Lung (tissue), 11 donors: ENCODE measurements at regions not wholly inside any gene's neighbourhood (a gene's known extent, or its start where the extent isn't known, plus 50 kb on each side); places are given as distances from the start of the nearest gene placed in this dataset.
A peak's percentile ranks its signal among the peaks of the same experiment; 100 is the strongest.

Experiments used
- ATAC-seq: fragments of 200-7000 bp; cut with Tn5 transposase; one replicate; pipeline ENCODE4 v1.9.1; 2020; ENCODE audit warnings: moderate number of reproducible peaks; ENCODE audit not compliant: insufficient read depth, low FRiP score
- DNase-seq, 3 donors: peaks; one replicate each; pipeline ENCODE4 v3.0.0-alpha.2; 2013 to 2017
- H3K27ac ChIP-seq, 2 donors: one replicate each; pipeline ENCODE4 v1.5.1; 2013; ENCODE audit warnings: mild to moderate bottlenecking in 2 of 2, moderate library complexity in 2 of 2, control low read depth in 1 of 2, inconsistent platforms in 1 of 2, low read depth in 1 of 2, low read length in 1 of 2
- H3K27me3 ChIP-seq, 3 donors: one replicate each; pipeline ENCODE4 v1.5.1; 2013; ENCODE audit warnings: low read length in 2 of 3; ENCODE audit not compliant: control insufficient read depth in 3 of 3, insufficient read depth in 3 of 3
- H3K36me3 ChIP-seq, 4 donors: one replicate each; pipeline ENCODE4 v1.5.1; 2013; ENCODE audit warnings: low read length in 4 of 4, mild to moderate bottlenecking in 1 of 4, moderate library complexity in 1 of 4; ENCODE audit not compliant: control insufficient read depth in 4 of 4, insufficient read depth in 4 of 4
- H3K4me1 ChIP-seq, 5 donors: one replicate each; pipeline ENCODE4 v1.5.1; 2013; ENCODE audit warnings: low read length in 5 of 5, mild to moderate bottlenecking in 2 of 5, moderate library complexity in 1 of 5; ENCODE audit not compliant: control insufficient read depth in 5 of 5, insufficient read depth in 5 of 5
- H3K4me3 ChIP-seq: one replicate; pipeline ENCODE4 v1.5.1; 2013; ENCODE audit warnings: mild to moderate bottlenecking, control low read depth, moderate library complexity
- H3K9ac ChIP-seq, 2 donors: one replicate each; pipeline ENCODE4 v1.5.1; 2013; ENCODE audit warnings: low read length in 2 of 2, control low read depth in 1 of 2; ENCODE audit not compliant: insufficient read depth in 1 of 2
- H3K9me3 ChIP-seq, 4 donors: one replicate each; pipeline ENCODE4 v1.5.1; 2013; ENCODE audit warnings: low read length in 3 of 4, mild to moderate bottlenecking in 1 of 4, moderate library complexity in 1 of 4; ENCODE audit not compliant: control insufficient read depth in 4 of 4, insufficient read depth in 3 of 4
- WGBS, 2 donors: extraction: QIAGEN DNeasy Blood & Tissue Kit; methylation state at CpG; one replicate each; pipeline ENCODE4 v1.1.7; 2013; 5-methylcytosine and 5-hydroxymethylcytosine counted together
- TF ChIP-seq, protein P1 (sequence below): IDR thresholded peaks from 2 replicates; pipeline ENCODE4 v1.5.1; 2012; ENCODE audit warnings: mild to moderate bottlenecking; ENCODE audit errors: control extremely low read depth, extremely low read depth
- donor health status: control.
- donor health status: control.
- donor health status: Bipolar disorder and iron deficiency.
- donor health status: healthy.
- donor health status: DM: yes; HTN: yes; CAD: no.

DNA sequence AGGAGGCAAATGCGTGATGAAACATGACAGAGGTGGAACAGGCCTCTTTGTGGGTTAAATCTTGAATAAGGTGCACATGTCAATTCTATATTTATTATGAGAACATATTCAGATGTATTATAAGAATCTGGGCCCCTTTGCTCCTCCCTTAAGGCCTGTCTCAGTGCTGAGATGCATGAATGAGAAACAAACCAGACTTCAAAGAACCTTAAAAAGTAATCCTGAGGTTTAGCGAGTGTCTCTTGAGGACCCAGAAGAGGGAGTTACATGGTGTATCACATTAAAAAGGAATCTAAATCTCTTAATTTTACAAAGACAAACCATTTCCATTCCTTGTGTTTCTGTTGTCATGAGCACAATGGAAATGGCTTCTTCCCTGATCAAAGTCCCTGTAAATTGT, 170.9 kb upstream of the TBC1D5 start:
- 88 to 93% methylated on average over 2 of the region's 2 CpGs for whole genome bisulfite sequencing, 2 donors
- H3K4me3 ChIP-seq, result no peak overlapping the region
- H3K4me1 ChIP-seq, result no peaks in the 10 kb centered on the region
- no peak for ATAC-seq
- no peaks in the 10 kb centered on the region for H3K9me3 ChIP-seq
- no peaks in the 10 kb centered on the region for H3K36me3 ChIP-seq
- H3K27me3 ChIP-seq, result no peaks in the 10 kb centered on the region
- no peak for DNase-seq
- no peak overlapping the region for H3K27ac ChIP-seq
- TF ChIP-seq, protein P1, sequence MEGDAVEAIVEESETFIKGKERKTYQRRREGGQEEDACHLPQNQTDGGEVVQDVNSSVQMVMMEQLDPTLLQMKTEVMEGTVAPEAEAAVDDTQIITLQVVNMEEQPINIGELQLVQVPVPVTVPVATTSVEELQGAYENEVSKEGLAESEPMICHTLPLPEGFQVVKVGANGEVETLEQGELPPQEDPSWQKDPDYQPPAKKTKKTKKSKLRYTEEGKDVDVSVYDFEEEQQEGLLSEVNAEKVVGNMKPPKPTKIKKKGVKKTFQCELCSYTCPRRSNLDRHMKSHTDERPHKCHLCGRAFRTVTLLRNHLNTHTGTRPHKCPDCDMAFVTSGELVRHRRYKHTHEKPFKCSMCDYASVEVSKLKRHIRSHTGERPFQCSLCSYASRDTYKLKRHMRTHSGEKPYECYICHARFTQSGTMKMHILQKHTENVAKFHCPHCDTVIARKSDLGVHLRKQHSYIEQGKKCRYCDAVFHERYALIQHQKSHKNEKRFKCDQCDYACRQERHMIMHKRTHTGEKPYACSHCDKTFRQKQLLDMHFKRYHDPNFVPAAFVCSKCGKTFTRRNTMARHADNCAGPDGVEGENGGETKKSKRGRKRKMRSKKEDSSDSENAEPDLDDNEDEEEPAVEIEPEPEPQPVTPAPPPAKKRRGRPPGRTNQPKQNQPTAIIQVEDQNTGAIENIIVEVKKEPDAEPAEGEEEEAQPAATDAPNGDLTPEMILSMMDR, result no peak
- no peak overlapping the region for H3K9ac ChIP-seq

DNA sequence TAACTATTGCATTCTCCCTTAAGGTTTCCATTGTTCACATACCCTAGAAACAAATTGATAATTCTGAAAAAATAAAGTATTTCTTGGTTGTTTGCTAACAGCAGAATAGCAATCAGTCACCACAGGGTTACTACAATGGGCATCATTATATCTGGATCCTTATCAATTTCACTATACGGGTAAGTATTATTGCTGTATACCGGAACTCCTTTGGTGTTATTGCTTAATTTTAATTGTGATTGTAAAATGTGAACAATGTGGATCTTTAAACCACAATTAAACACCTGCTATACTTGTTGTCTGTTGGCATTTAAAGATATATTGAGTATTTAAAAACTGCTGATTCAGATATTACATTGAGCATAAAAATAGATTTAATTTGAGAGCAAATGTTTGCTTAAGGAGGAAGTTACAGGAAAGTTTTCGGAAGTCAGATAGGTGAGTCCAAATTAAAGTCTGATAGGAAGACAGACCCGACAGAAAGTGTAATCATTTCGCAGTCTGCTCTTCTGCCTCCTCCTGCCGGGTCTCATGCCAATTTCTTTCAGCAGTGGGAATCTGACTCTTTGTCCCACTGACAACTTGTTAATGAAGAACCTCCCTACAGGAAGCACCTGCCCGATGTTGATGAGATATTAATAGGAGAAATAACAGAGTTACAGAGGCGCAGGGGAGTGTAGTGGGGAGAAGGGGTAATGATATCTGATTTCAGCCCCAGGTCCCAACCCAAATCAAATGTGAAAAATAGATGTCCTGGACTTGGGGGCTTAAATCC, 169.7 kb upstream of the TBC1D5 start:
- Histone ChIP-seq H3K27me3 (no peaks in the 10 kb centered on the region), H3K4me1 (no peaks in the 10 kb centered on the region), H3K9me3 (no peaks in the 10 kb centered on the region), H3K27ac (no peak overlapping the region), H3K4me3 (no peak overlapping the region), H3K9ac (no peak overlapping the region), H3K36me3 (no peaks in the 10 kb centered on the region)
- 22 to 36% methylated on average over 8 of the region's 8 CpGs for WGBS, 2 donors
- DNase-seq (peak in 2 of 3 donors; percentile 37 to 38), ATAC-seq (no peak)
- TF ChIP-seq, protein P1, result no peak

GRCh38 chr3:17910922-17911321, 168.5 kb upstream of the TBC1D5 start:
- WGBS, 2 donors, result 24 to 83% methylated on average over 1 of the region's 1 CpG
- DNase-seq (no peak), ATAC-seq (no peak)
- no peaks in the 10 kb centered on the region for H3K27me3 ChIP-seq
- no peaks in the 10 kb centered on the region for H3K36me3 ChIP-seq
- H3K27ac ChIP-seq, result no peak overlapping the region
- no peaks in the 10 kb centered on the region for H3K4me1 ChIP-seq
- no peak overlapping the region for H3K4me3 ChIP-seq
- H3K9ac ChIP-seq, result no peak overlapping the region
- no peaks in the 10 kb centered on the region for H3K9me3 ChIP-seq
- TF ChIP-seq, protein P1, result no peak

- 90 to 93% methylated on average over 3 of the region's 3 CpGs for WGBS, 2 donors
- Histone ChIP-seq H3K4me3 (no peak overlapping the region), H3K4me1 (no peaks in the 10 kb centered on the region), H3K36me3 (no peaks in the 10 kb centered on the region), H3K27me3 (no peaks in the 10 kb centered on the region), H3K9me3 (peaks cover 0 to 2% (median 0%) of the 10 kb centered on the region in 4 donors), H3K9ac (no peak overlapping the region), H3K27ac (no peak overlapping the region)
- no peak for DNase-seq
- no peak for ATAC-seq
- TF ChIP-seq, protein P1, result no peak
Measured at GRCh38 chr3:17909714-17910113, 167.3 kb upstream of the TBC1D5 start.
